HG03439 (cell line): ENCODE measurements at regions not wholly inside any gene's neighbourhood (a gene's known extent, or its start where the extent isn't known, plus 50 kb on each side); places are given as distances from the start of the nearest gene placed in this dataset.
"Not testable (repeated sequence)": the region's sequence is repeated elsewhere in the genome, so short reads cannot be mapped to it uniquely, and the experiment has no call there.

Experiments used
- ATAC-seq: cut with Tn5 transposase; IDR thresholded peaks from one replicate; pipeline ENCODE4 v1.9.1; 2021; ENCODE audit warnings: mild to moderate bottlenecking, moderate library complexity; ENCODE audit not compliant: unreplicated experiment

GRCh38 chr6:111925296-111925695 lies 52.0 kb upstream of the FYN start:
- no peak for ATAC-seq

DNA sequence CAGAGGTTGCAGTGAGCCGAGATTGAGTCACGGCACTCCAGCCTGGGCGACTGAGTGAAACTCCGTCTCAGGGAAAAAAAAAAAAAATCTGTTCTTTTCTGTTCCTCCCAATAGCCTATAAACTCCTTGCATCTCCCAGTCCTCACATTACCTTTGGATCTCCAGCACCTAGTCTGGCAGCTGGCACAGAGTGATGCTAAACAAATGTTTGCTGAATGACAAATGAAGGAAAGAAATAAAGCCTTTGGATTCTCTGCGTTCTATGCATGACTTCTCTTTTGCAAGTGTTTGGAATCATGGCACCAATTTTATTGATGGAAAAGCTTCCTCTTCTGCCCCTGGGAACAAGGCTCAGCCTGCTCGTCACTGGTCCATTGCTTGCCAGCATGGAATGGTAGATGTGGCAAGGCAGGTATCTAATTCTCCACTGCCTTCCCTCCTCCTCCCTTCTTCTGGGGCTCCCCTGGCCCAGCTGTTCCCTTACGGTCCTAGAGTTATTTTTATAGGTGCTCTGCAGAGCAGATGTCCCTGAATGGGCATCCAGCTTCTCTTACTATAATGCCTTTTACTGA lies 53.6 kb upstream of the FYN start:
- no peak for ATAC-seq

GRCh38 chr6:111927321-111927720 lies 54.1 kb upstream of the FYN start:
- no peak for ATAC-seq

DNA sequence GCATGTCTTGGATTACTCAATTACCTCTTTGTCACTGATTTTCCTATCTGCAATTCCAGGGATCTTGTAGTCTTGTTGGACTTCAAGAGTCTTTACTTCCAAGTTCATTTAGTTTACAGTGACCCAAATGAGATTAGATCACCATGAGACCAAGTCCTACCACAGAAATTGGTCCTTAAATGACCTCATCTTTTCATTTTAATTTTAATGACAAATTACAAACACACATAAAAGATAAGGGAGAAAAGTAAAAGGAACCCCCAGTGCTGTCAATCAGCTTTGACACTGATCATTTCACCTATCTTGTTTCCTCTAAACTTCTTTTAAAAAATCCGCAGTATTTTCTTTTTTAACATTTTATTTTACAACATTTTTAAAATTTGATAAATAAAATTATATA lies 54.9 kb upstream of the FYN start:
- ATAC-seq, result no peak

GRCh38 chr6:111934611-111935010 lies 61.4 kb upstream of the FYN start:
- not testable (repeated sequence) for ATAC-seq

- ATAC-seq, result no peak
Measured at GRCh38 chr6:111936718-111937117, 63.5 kb upstream of the FYN start.

GRCh38 chr6:111938710-111939109 lies 65.5 kb upstream of the FYN start:
- no peak for ATAC-seq

GRCh38 chr6:111939902-111940301 lies 66.7 kb upstream of the FYN start:
- ATAC-seq, result no peak

- no peak for ATAC-seq
Measured at GRCh38 chr6:111940801-111941200, 67.5 kb upstream of the FYN start.

GRCh38 chr6:111941686-111942330 lies 68.6 kb upstream of the FYN start:
- no peak for ATAC-seq

DNA sequence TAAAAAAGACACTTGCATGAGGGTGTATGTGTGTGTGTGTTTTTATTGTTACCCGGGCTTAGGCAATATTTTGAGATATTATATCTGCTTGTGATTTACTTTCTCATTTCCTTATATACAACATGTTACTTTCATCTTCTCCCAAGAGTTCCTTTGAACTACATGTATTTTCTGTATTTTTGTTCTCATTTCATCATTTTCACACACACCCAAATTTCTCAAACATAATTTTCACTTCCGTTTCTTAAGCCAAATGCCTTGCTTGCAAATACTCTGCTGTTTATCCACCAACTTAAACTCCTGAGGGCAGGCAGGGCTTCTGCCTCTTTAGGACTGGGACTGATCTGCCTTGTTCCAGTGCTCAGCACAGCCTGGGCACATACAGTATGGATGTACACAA lies 69.3 kb upstream of the FYN start:
- no peak for ATAC-seq

DNA sequence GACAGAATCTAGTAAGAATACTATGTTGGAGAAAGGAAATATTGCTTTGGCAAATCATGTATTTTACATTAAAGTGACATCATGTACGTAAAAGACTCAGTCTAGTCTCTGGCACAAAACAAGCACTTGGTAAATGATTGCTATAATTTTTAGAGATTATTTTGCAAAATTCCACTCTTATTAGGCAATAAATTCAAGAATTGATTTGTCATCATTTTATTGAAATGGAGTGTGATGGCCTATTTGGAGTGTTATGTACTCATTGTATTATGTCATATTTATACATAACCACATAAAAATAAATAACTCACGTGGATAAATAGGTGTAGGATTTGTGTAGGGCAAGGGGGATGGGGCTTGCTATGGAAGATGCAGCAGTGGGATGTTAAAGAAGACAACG lies 70.0 kb upstream of the FYN start:
- no peak for ATAC-seq

- ATAC-seq, result no peak
Measured at GRCh38 chr6:111943726-111944125, 70.5 kb upstream of the FYN start.

- no peak for ATAC-seq
Measured at GRCh38 chr6:111944541-111944940, 71.3 kb upstream of the FYN start.

- no peak for ATAC-seq
Measured at GRCh38 chr6:111949546-111949945, 76.3 kb upstream of the FYN start.

DNA sequence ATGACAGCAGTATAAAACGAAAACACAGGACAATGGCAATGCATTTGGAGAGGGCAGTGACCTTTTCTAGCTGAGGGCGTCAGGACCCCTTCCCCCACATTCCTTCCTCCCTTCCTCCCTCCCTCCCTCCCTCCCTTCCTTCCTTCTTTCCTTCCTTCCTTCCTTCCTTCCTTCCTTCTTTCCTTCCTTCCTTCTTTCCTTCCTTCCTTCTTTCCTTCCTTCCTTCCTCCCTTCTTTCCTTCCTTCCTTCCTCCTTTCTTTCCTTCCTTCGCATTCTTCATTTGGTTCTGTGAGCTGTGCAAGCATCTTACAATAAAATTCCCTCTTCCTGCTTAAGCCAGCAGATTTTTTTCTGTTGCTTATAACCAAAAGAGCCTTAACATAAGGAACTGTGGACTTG lies 76.7 kb upstream of the FYN start:
- not testable (repeated sequence) for ATAC-seq

GRCh38 chr6:111950661-111951496 lies 77.6 kb upstream of the FYN start:
- ATAC-seq, result no peak

DNA sequence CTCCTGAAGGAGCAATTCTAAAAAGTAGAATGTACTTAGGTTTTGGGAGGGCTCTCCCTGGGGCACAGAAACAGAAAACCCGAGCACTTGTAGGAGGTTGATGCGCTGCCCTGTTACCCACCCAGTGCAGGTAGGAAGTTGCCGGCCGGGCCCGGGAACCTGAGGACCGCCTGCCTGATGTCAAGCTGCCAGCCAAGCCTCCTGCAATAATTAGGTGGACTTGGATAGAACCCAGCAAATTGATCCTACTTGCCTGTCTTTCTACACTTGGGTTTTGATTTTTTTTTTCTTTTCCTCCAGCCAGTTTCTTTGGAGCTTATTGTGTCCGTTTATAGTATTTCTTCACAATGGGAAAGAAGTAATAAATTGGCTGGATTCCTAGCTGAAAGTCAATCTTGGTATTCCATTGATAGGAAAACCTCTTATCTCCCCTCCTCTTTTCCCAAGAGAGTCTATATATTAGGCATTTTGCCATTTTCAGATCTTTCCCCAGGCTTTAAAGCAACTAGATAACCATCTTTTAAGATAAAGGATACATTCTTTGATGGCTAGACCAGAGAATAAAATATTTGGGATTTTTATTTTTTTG lies 78.3 kb upstream of the FYN start:
- ATAC-seq, result no peak

GRCh38 chr6:111952274-111952673 lies 79.0 kb upstream of the FYN start:
- no peak for ATAC-seq

DNA sequence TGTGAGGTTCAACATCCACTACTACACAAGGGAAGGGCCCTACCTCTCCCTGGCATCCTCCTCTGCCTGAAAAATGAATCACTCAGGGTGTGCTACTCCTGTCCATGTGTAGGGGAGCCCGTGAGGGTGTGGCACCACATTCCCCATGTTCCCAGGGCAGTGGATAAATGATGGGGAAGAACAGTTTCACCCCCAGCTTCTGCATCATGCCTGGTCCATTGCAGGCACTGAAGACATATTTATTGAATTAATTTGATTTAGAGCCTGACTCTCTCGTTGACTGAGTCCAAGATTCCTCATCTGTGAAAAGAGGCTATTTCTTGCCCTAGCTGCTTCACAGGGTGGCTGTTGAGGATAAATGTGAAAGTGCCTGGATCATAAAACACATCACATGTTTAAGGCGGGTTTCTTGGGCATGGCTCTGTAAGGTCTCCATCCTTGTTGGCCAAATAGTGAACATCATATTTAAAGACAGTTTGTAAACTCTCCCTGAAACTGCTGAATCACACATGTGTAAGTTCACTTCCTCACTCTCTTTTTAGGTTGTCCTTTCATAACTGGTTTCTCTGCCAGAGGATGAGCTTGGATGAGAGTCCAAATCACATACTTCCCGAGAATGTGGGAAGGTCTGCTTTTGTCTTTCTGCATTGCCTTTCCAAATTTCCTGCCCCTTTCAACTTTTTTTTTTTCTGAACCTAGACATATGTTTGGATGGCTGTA lies 79.7 kb upstream of the FYN start:
- ATAC-seq, result no peak

DNA sequence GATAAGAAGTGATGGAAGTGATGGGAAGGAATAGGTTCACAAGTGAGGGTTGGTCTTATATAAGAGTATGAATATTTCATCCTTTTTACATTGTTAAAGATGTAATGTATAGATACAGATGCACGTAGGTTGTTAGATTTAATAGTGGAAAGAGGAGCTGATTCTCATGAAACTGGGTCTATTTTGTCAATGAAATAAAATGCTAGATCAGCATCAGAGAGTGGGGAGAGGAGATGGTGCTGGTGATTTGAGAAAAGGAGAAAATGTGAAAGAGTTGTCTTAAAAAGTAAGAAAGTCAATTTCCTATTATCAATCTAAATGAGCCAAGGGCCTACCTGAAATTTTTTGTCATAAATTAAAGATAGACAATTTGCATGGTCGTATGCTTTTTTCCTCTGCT lies 82.8 kb upstream of the FYN start:
- ATAC-seq, result no peak
